ENCODE measurements at regions not wholly inside any gene's neighbourhood (a gene's known extent, or its start where the extent isn't known, plus 50 kb on each side); places are given as distances from the start of the nearest gene placed in this dataset.

DNA sequence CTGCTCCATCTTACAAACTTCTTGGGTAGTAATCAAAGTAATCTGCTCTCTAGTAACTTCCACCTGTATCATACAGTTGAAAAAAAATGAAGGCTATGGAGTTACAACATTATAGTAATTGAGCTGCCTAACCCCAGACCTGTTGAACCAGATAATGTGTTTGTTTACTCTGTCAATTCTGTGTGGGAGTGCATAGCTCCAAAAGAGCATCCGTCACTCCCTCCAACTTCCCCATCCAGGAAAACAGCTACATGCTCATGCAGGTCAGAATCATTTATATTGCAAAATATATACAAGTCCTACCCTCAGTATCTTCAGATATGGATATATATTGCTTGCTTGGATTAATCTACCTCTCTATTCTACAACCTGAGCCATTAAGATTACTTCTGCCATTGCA lies 244.0 kb upstream of the ANO5 start:
- intact Hi-C loops (cut with micrococcal nuclease) = no loop called here
- ChIA-PET POLR2A (no interaction called here), CTCF (interaction anchor here (0.6 to 1.4 kb wide), 2 partner anchors 17 to 45 kb away, joined by 4 read pairs; no protein-coding TSS in a partner anchor)
- no peak overlapping the region for H3K27ac Mint-ChIP-seq (ENCODE audit: low read depth, unreplicated experiment)
- H3K4me3 Mint-ChIP-seq (ENCODE audit: unreplicated experiment) = no peak overlapping the region
- H3K4me1 Mint-ChIP-seq (ENCODE audit: insufficient read depth, unreplicated experiment) = no peaks in the 10 kb centered on the region
- no TSS peak for BruUV-seq (replicated peaks)
- DNase-seq (ENCODE audit: unreplicated experiment) = no peak
- no peak for TF ChIP-seq CTCF (IDR thresholded peaks at IDR 0.05; ENCODE audit: unreplicated experiment)
- no peaks in the 10 kb centered on the region for H3K27me3 Mint-ChIP-seq (ENCODE audit: insufficient read depth, unreplicated experiment)
- no peaks in the 10 kb centered on the region for H3K36me3 Mint-ChIP-seq (ENCODE audit: insufficient read depth, unreplicated experiment)
- peaks cover 4% of the 10 kb centered on the region for H3K9me3 Mint-ChIP-seq (ENCODE audit: unreplicated experiment)

GRCh38 chr11:21949763-21950413 lies 243.0 kb upstream of the ANO5 start:
- CTCF ChIA-PET = no interaction called here
- Mint-ChIP-seq H3K9me3 (ENCODE audit: unreplicated experiment) (peaks cover 13% of the 10 kb centered on the region), H3K27ac (ENCODE audit: low read depth, unreplicated experiment) (no peak overlapping the region), H3K27me3 (ENCODE audit: insufficient read depth, unreplicated experiment) (no peaks in the 10 kb centered on the region), H3K4me3 (ENCODE audit: unreplicated experiment) (no peak overlapping the region), H3K4me1 (ENCODE audit: insufficient read depth, unreplicated experiment) (no peaks in the 10 kb centered on the region), H3K36me3 (ENCODE audit: insufficient read depth, unreplicated experiment) (no peaks in the 10 kb centered on the region)
- no peak for TF ChIP-seq CTCF (IDR thresholded peaks at IDR 0.05; ENCODE audit: unreplicated experiment)
- POLR2A ChIA-PET = no interaction called here
- intact Hi-C loops (cut with micrococcal nuclease) = no loop called here
- DNase-seq (ENCODE audit: unreplicated experiment) = peak; percentile 15
- no TSS peak for BruUV-seq (replicated peaks)

DNA sequence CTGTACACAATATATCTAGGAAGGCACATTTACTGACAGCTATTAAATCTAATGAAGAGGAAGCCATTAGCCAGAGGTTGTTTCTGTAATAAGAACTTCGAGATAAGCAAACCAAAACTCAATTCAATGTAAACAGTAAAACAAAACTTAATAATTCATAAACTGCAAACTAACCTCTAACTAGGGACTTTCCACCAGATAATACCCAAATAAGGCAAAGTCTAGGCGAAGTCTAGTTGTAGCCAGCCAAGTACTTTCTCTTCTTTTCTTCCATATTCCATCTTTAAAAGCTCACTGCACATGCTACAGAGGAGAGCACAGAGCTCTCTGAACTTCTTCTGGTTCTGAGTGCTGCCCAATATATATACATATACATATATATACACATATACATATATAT lies 229.9 kb upstream of the ANO5 start:
- Mint-ChIP-seq H3K27me3 (ENCODE audit: insufficient read depth, unreplicated experiment) (no peaks in the 10 kb centered on the region), H3K9me3 (ENCODE audit: unreplicated experiment) (peaks cover 49% of the 10 kb centered on the region), H3K4me1 (ENCODE audit: insufficient read depth, unreplicated experiment) (no peaks in the 10 kb centered on the region), H3K4me3 (ENCODE audit: unreplicated experiment) (no peak overlapping the region), H3K36me3 (ENCODE audit: insufficient read depth, unreplicated experiment) (no peaks in the 10 kb centered on the region), H3K27ac (ENCODE audit: low read depth, unreplicated experiment) (no peak overlapping the region)
- CTCF ChIA-PET = interaction anchor here (0.6 to 1.1 kb wide), 2 partner anchors 68 to 116 kb away, joined by 3 read pairs; no protein-coding TSS in a partner anchor
- POLR2A ChIA-PET = no interaction called here
- DNase-seq (ENCODE audit: unreplicated experiment) = no peak
- intact Hi-C loops (cut with micrococcal nuclease) = no loop called here
- BruUV-seq (replicated peaks) = no TSS peak
- no peak for TF ChIP-seq CTCF (IDR thresholded peaks at IDR 0.05; ENCODE audit: unreplicated experiment)

DNA sequence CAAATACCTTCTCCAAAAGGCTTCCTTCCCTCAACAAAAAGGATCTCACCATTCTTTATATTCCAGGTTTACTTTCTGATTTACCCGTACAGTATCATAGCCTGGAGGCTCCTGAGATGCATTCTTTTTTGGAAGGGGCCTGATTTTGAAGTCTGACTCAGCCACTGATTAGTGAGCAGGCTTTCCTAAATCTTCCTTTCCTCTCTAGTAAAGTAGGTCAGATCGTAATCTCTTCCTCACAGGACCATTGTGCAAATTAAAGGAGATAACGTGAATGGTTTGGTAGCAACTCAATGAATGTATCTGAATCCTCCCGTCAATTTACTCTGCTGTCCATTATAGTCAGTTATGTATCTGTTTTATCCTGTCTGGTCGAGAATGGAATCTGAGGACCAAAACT lies 227.7 kb upstream of the ANO5 start:
- no peaks in the 10 kb centered on the region for H3K27me3 Mint-ChIP-seq (ENCODE audit: insufficient read depth, unreplicated experiment)
- peaks cover 34% of the 10 kb centered on the region for H3K9me3 Mint-ChIP-seq (ENCODE audit: unreplicated experiment)
- H3K27ac Mint-ChIP-seq (ENCODE audit: low read depth, unreplicated experiment) = no peak overlapping the region
- POLR2A ChIA-PET = no interaction called here
- no TSS peak for BruUV-seq (replicated peaks)
- no peaks in the 10 kb centered on the region for H3K36me3 Mint-ChIP-seq (ENCODE audit: insufficient read depth, unreplicated experiment)
- TF ChIP-seq CTCF (IDR thresholded peaks at IDR 0.05; ENCODE audit: unreplicated experiment) = no peak
- H3K4me1 Mint-ChIP-seq (ENCODE audit: insufficient read depth, unreplicated experiment) = no peaks in the 10 kb centered on the region
- CTCF ChIA-PET = no interaction called here
- intact Hi-C loops (cut with micrococcal nuclease) = no loop called here
- H3K4me3 Mint-ChIP-seq (ENCODE audit: unreplicated experiment) = no peak overlapping the region
- DNase-seq (ENCODE audit: unreplicated experiment) = no peak
